Suprapubic skin (tissue), 4 donors: ENCODE measurements at regions not wholly inside any gene's neighbourhood (a gene's known extent, or its start where the extent isn't known, plus 50 kb on each side); places are given as distances from the start of the nearest gene placed in this dataset.

ENCODE experiments used
- DNase-seq, 2 donors: peaks; one replicate each; pipeline ENCODE4 v3.0.0-alpha.2; 2019; ENCODE audit warnings: low spot score in 2 of 2
- H3K27ac ChIP-seq: fragments of 200-600 bp; sonication (generic); one replicate; pipeline ENCODE4 v1.5.1; 2019
- H3K27me3 ChIP-seq: fragments of 200-600 bp; sonication (generic); one replicate; pipeline ENCODE4 v1.5.1; 2019
- H3K36me3 ChIP-seq: fragments of 200-600 bp; sonication (generic); one replicate; pipeline ENCODE4 v1.5.1; 2019
- H3K4me1 ChIP-seq: fragments of 200-600 bp; sonication (generic); one replicate; pipeline ENCODE4 v1.5.1; 2019
- H3K4me3 ChIP-seq: fragments of 200-600 bp; sonication (generic); one replicate; pipeline ENCODE4 v1.5.1; 2019; ENCODE audit warnings: mild to moderate bottlenecking
- H3K9me3 ChIP-seq: fragments of 200-600 bp; sonication (generic); one replicate; pipeline ENCODE4 v1.5.1; 2019
- EP300 ChIP-seq: sonication (generic); formaldehyde crosslinking; IDR thresholded peaks from one replicate; pipeline ENCODE4 v1.6.1; 2017; ENCODE audit warnings: antibody characterized with exemption
- POLR2A ChIP-seq, 2 donors: fragments of 450-650 bp; IDR thresholded peaks; one replicate each; pipeline ENCODE4 v1.6.1; 2017; ENCODE audit warnings: antibody characterized with exemption in 2 of 2, mild to moderate bottlenecking in 2 of 2, moderate library complexity in 2 of 2
- POLR2AphosphoS5 ChIP-seq, 3 donors: sonication (generic); formaldehyde crosslinking; IDR thresholded peaks; one replicate each; pipeline ENCODE4 v1.6.1; 2017; ENCODE audit warnings: antibody characterized with exemption in 3 of 3
- WGBS: methylation state at CpG from one replicate; pipeline ENCODE4 v1.1.5; 2018; 5-methylcytosine and 5-hydroxymethylcytosine counted together
- TF ChIP-seq, protein P1 (sequence below), 2 donors: fragments of 200-600 bp in 1 of 2; fragments of 450-650 bp in 1 of 2; sonication (generic) in 1 of 2; IDR thresholded peaks; one replicate each; pipeline ENCODE4 v1.5.1; 2016 to 2019; ENCODE audit warnings: antibody characterized with exemption in 2 of 2, mild to moderate bottlenecking in 1 of 2, moderate library complexity in 1 of 2

DNA sequence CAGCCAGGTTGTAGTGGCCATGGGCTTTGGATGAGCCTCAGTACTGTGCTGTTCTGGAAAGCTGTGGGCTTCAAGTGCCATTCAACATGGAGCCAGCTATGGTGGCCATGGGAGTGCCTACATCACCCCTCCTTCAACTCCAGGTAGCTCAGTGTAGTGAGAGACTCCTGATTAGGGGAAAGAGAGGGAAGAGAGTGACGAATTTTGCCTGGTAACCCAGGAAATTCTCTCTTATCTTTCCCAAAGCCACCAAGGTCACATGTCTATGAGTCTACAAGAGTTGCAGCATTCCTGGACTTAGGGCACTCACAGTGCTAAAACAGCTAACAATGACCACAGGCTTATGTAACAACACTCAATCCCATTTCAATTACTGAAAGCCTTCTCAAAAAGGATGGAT lies 81.7 kb upstream of the SPTLC1 start:
- Histone ChIP-seq H3K27me3 (no peaks in the 10 kb centered on the region), H3K9me3 (no peaks in the 10 kb centered on the region), H3K4me1 (no peaks in the 10 kb centered on the region), H3K4me3 (no peak overlapping the region), H3K36me3 (no peaks in the 10 kb centered on the region), H3K27ac (no peak overlapping the region)
- WGBS, result 57% methylated on average over 1 of the region's 1 CpG
- no peak for DNase-seq
- no peak for TF ChIP-seq POLR2AphosphoS5 (IDR thresholded peaks at IDR 0.05)
- TF ChIP-seq POLR2A (IDR thresholded peaks at IDR 0.05), result no peak
- TF ChIP-seq, protein P1, sequence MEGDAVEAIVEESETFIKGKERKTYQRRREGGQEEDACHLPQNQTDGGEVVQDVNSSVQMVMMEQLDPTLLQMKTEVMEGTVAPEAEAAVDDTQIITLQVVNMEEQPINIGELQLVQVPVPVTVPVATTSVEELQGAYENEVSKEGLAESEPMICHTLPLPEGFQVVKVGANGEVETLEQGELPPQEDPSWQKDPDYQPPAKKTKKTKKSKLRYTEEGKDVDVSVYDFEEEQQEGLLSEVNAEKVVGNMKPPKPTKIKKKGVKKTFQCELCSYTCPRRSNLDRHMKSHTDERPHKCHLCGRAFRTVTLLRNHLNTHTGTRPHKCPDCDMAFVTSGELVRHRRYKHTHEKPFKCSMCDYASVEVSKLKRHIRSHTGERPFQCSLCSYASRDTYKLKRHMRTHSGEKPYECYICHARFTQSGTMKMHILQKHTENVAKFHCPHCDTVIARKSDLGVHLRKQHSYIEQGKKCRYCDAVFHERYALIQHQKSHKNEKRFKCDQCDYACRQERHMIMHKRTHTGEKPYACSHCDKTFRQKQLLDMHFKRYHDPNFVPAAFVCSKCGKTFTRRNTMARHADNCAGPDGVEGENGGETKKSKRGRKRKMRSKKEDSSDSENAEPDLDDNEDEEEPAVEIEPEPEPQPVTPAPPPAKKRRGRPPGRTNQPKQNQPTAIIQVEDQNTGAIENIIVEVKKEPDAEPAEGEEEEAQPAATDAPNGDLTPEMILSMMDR (IDR thresholded peaks at IDR 0.05), result no peak
- no peak for TF ChIP-seq EP300

DNA sequence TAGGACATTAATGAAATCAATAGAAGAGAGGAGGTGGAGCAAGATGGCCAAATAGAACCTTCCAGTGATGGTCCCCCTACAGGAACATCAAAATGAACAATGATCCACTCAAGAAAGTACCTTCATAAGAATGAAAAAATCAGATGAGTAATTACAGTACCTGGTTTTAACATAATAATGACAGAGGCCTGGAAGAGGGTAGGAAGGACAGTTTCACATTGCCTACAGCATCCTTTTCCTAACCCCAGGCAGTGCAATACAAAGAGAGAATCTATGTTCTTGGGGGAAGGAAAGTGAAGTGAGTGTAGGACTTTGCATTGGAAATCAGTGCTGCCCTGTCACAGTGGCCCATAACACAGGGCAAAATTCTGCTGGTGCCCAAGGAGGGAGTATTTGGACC lies 81.2 kb upstream of the SPTLC1 start:
- Histone ChIP-seq H3K27ac (no peak overlapping the region), H3K4me1 (no peaks in the 10 kb centered on the region), H3K4me3 (no peak overlapping the region), H3K27me3 (no peaks in the 10 kb centered on the region), H3K36me3 (no peaks in the 10 kb centered on the region), H3K9me3 (no peaks in the 10 kb centered on the region)
- DNase-seq, result no peak
- TF ChIP-seq POLR2A (IDR thresholded peaks at IDR 0.05) (no peak), EP300 (no peak), POLR2AphosphoS5 (IDR thresholded peaks at IDR 0.05) (no peak)
- TF ChIP-seq, protein P1 (IDR thresholded peaks at IDR 0.05), result no peak

DNA sequence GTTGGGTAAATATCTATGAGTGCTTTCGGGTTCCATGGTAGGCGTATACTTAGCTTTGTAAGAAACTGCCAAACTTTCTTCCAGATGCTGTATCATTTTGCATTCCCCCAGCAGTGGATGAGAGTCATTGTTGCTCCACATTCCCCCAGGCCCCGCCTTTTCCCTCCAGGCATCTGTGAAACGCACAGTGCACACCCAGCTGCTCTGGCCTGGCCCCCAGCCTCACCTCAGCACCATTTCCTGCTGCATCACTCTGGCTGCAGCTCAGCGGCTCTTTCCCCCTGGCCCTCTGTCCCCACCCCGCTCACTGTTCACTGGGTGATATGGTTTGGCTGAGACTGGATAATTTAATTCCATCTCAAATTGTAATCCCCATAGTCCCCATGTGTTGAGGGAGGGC lies 76.6 kb upstream of the SPTLC1 start:
- WGBS, result 60% methylated on average over 6 of the region's 6 CpGs
- no peaks in the 10 kb centered on the region for H3K9me3 ChIP-seq
- no peaks in the 10 kb centered on the region for H3K36me3 ChIP-seq
- DNase-seq, result no peak
- no peak overlapping the region for H3K27ac ChIP-seq
- H3K27me3 ChIP-seq, result no peaks in the 10 kb centered on the region
- TF ChIP-seq, protein P1 (IDR thresholded peaks at IDR 0.05), result no peak
- TF ChIP-seq POLR2AphosphoS5 (IDR thresholded peaks at IDR 0.05), result no peak
- no peak for TF ChIP-seq EP300
- no peak overlapping the region for H3K4me3 ChIP-seq
- no peaks in the 10 kb centered on the region for H3K4me1 ChIP-seq

DNA sequence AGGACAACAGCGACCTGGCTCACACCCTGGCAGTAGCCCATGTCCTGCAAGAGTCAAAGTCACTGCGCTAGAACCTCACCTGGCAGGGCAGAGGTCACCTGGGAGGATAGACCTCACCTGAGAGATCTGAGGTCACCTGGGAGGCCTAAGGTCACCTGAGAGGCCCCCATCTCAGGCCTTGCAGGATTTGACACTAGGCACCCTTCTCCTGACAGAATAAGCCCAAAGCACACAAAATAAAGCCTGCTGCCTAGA lies 75.2 kb upstream of the SPTLC1 start:
- no peaks in the 10 kb centered on the region for H3K36me3 ChIP-seq
- TF ChIP-seq POLR2AphosphoS5 (IDR thresholded peaks at IDR 0.05) (no peak), POLR2A (IDR thresholded peaks at IDR 0.05) (no peak), EP300 (no peak)
- TF ChIP-seq, protein P1 (IDR thresholded peaks at IDR 0.05), result no peak
- H3K27me3 ChIP-seq, result no peaks in the 10 kb centered on the region
- WGBS, result 90% methylated on average over 2 of the region's 2 CpGs
- no peaks in the 10 kb centered on the region for H3K4me1 ChIP-seq
- H3K4me3 ChIP-seq, result no peak overlapping the region
- no peak overlapping the region for H3K27ac ChIP-seq
- no peak for DNase-seq
- H3K9me3 ChIP-seq, result no peaks in the 10 kb centered on the region

DNA sequence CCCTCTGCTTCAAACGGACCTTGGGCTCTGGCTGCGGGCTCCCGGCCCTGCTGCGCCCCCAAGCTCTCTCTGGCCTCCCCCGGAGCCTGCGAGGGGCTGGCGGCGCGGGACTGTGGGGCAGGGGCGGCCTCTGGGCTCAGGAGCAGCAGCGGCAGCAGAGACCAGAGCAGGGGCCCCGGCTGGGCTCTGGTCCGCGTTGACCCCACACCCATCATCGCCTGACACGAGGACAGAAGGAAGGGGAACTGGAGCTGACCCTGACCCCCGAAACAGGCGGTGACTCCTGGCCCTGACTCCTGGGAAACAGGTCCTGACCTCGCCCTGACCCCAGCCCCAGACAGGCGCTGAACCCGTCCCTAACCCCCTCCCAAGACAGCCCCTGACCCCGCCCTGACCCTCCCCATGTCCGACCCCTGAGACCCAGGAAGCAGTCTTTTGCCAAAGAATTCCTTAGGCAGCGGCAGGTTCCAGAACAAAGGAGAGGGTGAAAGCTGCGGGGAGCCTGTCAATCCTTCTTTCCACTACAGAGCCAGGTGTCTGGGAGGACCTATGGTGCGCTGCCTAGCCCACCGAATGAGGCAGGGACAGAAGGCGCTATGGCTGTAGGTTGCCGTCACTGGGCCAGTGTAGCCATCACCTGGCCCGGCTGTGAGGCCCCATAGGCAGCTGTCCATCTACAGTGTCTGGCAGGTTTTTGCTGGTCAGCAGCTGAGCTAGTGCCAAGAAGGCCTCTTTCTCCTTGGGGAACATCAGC lies 74.7 kb upstream of the SPTLC1 start:
- WGBS, result 63% methylated on average over 8 of the region's 30 CpGs

More for the DNA sequence above, 74.7 kb upstream of the SPTLC1 start:
- Histone ChIP-seq H3K36me3 (no peaks in the 10 kb centered on the region), H3K27ac (no peak overlapping the region), H3K4me1 (no peaks in the 10 kb centered on the region), H3K9me3 (no peaks in the 10 kb centered on the region), H3K4me3 (no peak overlapping the region), H3K27me3 (no peaks in the 10 kb centered on the region)
- DNase-seq, result no peak
- TF ChIP-seq POLR2AphosphoS5 (IDR thresholded peaks at IDR 0.05) (no peak), EP300 (no peak)
- TF ChIP-seq, protein P1 (IDR thresholded peaks at IDR 0.05), result no peak
